IMR-90 (cell line): ENCODE measurements at regions not wholly inside any gene's neighbourhood (a gene's known extent, or its start where the extent isn't known, plus 50 kb on each side); places are given as distances from the start of the nearest gene placed in this dataset.
A peak's percentile ranks its signal among the peaks of the same experiment; 100 is the strongest.

Experiments used
- ATAC-seq: fragments of 200-7000 bp; cut with Tn5 transposase; 2 replicates; pipeline ENCODE4 v1.9.1; 2020; ENCODE audit warnings: low read depth, mild to moderate bottlenecking, moderate library complexity
- BruUV-seq: library from RNA; stranded (reverse); fragments of 400-500 nt; replicated peaks from 2 replicates; lab custom pipeline; 2021; lab: Mats Ljungman, UMichigan
- CTCF ChIA-PET: fragments of 300-600 bp; formaldehyde crosslinking; extraction: SDS; loops from one replicate; lab custom pipeline; 2021; ENCODE audit warnings: antibody characterized with exemption; lab: Yijun Ruan, JAX
- POLR2A ChIA-PET: fragments of 300-600 bp; sonication (Branson Sonifier 250); formaldehyde crosslinking; loops from one replicate; lab custom pipeline; 2022; ENCODE audit warnings: antibody characterized with exemption; ENCODE audit not compliant: unreplicated experiment; lab: Charles Lee
- DNase-seq: peaks from one replicate; pipeline ENCODE4 v3.0.0; 2013
- H2AFZ ChIP-seq: replicated peaks from 2 replicates; pipeline ENCODE3; 2013; ENCODE audit warnings: low read length, mild to moderate bottlenecking; ENCODE audit not compliant: poor library complexity
- H2AK5ac ChIP-seq: 2 replicates; pipeline ENCODE4 v1.6.1; 2013; ENCODE audit warnings: low read depth, low read length, inconsistent platforms
- H2AK9ac ChIP-seq: replicated peaks from 2 replicates; pipeline ENCODE3; 2013; ENCODE audit warnings: mild to moderate bottlenecking, low read depth, low read length, moderate library complexity; ENCODE audit not compliant: poor library complexity
- H2BK120ac ChIP-seq: 2 replicates; pipeline ENCODE4 v1.6.1; 2013; ENCODE audit warnings: low read depth, low read length, inconsistent platforms
- H2BK15ac ChIP-seq: 3 replicates; pipeline ENCODE4 v1.6.1; 2013; ENCODE audit warnings: low read depth, low read length, inconsistent platforms
- H2BK20ac ChIP-seq: 2 replicates; pipeline ENCODE4 v1.6.1; 2013; ENCODE audit warnings: low read depth, mild to moderate bottlenecking, inconsistent platforms, low read length, moderate library complexity
- H2BK5ac ChIP-seq: 2 replicates; pipeline ENCODE4 v1.6.1; 2013; ENCODE audit warnings: mild to moderate bottlenecking, low read depth, low read length, inconsistent platforms; ENCODE audit not compliant: poor library complexity, severe bottlenecking
- H3K14ac ChIP-seq: replicated peaks from 2 replicates; pipeline ENCODE4 v1.6.1; 2013; ENCODE audit warnings: low read depth, low read length, inconsistent platforms
- H3K18ac ChIP-seq: 2 replicates; pipeline ENCODE4 v1.6.1; 2013; ENCODE audit warnings: low read depth, low read length, control low read depth
- H3K23ac ChIP-seq: 2 replicates; pipeline ENCODE4 v1.6.1; 2013; ENCODE audit warnings: low read depth, low read length, inconsistent platforms
- H3K27ac ChIP-seq: 2 replicates; pipeline ENCODE4 v1.5.1; 2013; ENCODE audit warnings: mild to moderate bottlenecking, control low read depth, low read length; ENCODE audit not compliant: insufficient read depth
- H3K27me3 ChIP-seq: 2 replicates; pipeline ENCODE4 v1.6.1; 2013; ENCODE audit warnings: low read length; ENCODE audit not compliant: control insufficient read depth, insufficient read depth
- H3K36me3 ChIP-seq: 2 replicates; pipeline ENCODE4 v1.6.1; 2013; ENCODE audit warnings: low read length, mixed read lengths; ENCODE audit not compliant: control insufficient read depth, insufficient read depth
- H3K4ac ChIP-seq: 2 replicates; pipeline ENCODE4 v1.6.1; 2013; ENCODE audit warnings: low read depth, low read length, inconsistent platforms
- H3K4me1 ChIP-seq: 2 replicates; pipeline ENCODE4 v1.6.1; 2013; ENCODE audit warnings: low read length, mixed read lengths; ENCODE audit not compliant: control insufficient read depth, insufficient read depth
- H3K4me2 ChIP-seq: 2 replicates; pipeline ENCODE4 v1.6.1; 2013; ENCODE audit warnings: low read depth, mild to moderate bottlenecking, control low read depth, low read length, moderate library complexity
- H3K4me3 ChIP-seq: 2 replicates; pipeline ENCODE4 v1.5.1; 2013; ENCODE audit warnings: low read depth, mild to moderate bottlenecking, control low read depth, low read length, moderate library complexity; ENCODE audit not compliant: insufficient read depth
- H3K56ac ChIP-seq: 2 replicates; pipeline ENCODE4 v1.6.1; 2013; ENCODE audit warnings: low read length, inconsistent platforms; ENCODE audit not compliant: insufficient read depth; ENCODE audit errors: extremely low read depth
- H3K79me1 ChIP-seq, 2 experiments: 2 replicates each; pipeline ENCODE4 v1.6.1; 2013; ENCODE audit warnings: low read length in 2 of 2, inconsistent platforms in 1 of 2, low read depth in 1 of 2
- H3K9ac ChIP-seq: 2 replicates; pipeline ENCODE4 v1.6.1; 2013; ENCODE audit warnings: low read depth, low read length, control low read depth
- H3K9me1 ChIP-seq: 2 replicates; pipeline ENCODE4 v1.6.1; 2013; ENCODE audit warnings: low read length, inconsistent platforms; ENCODE audit not compliant: insufficient read depth
- H3K9me3 ChIP-seq: 2 replicates; pipeline ENCODE4 v1.6.1; 2013; ENCODE audit warnings: low read length; ENCODE audit not compliant: control insufficient read depth, insufficient read depth
- H4K20me1 ChIP-seq: 2 replicates; pipeline ENCODE4 v1.6.1; 2013; ENCODE audit warnings: low read length, inconsistent platforms; ENCODE audit not compliant: insufficient read depth
- H4K5ac ChIP-seq: 2 replicates; pipeline ENCODE4 v1.6.1; 2013; ENCODE audit warnings: mild to moderate bottlenecking, low read depth, low read length, control low read depth
- H4K8ac ChIP-seq, 2 experiments: 2 replicates each; pipeline ENCODE4 v1.6.1; 2013; ENCODE audit warnings: low read depth in 2 of 2, low read length in 2 of 2, control low read depth in 1 of 2, inconsistent platforms in 1 of 2
- H4K91ac ChIP-seq: 2 replicates; pipeline ENCODE4 v1.6.1; 2013; ENCODE audit warnings: low read depth, low read length, inconsistent platforms; ENCODE audit not compliant: insufficient read depth
- BHLHE40 ChIP-seq: fragments of 150-350 bp; IDR thresholded peaks from 2 replicates; pipeline ENCODE4 v1.6.1; 2016; ENCODE audit warnings: mild to moderate bottlenecking, low read depth, low read length
- CEBPB ChIP-seq: IDR thresholded peaks from 2 replicates; pipeline ENCODE4 v1.6.1; 2012; ENCODE audit warnings: low read depth, low read length, improper control_type of control experiment
- CHD1 ChIP-seq: IDR thresholded peaks from 2 replicates; pipeline ENCODE4 v1.6.1; 2012; ENCODE audit warnings: low read depth, low read length, improper control_type of control experiment
- FOS ChIP-seq: fragments of 150-350 bp; IDR thresholded peaks from 2 replicates; pipeline ENCODE4 v1.6.1; 2016; ENCODE audit warnings: low read depth, low read length
- MAFK ChIP-seq: IDR thresholded peaks from 2 replicates; pipeline ENCODE4 v1.6.1; 2012; ENCODE audit warnings: low read depth, low read length, improper control_type of control experiment
- MAZ ChIP-seq: IDR thresholded peaks from 2 replicates; pipeline ENCODE4 v1.6.1; 2012; ENCODE audit warnings: low read depth, mild to moderate bottlenecking, low read length, improper control_type of control experiment, moderate library complexity, borderline replicate concordance
- RCOR1 ChIP-seq: IDR thresholded peaks from 2 replicates; pipeline ENCODE4 v1.6.1; 2012; ENCODE audit warnings: mild to moderate bottlenecking, low read length, improper control_type of control experiment; ENCODE audit not compliant: insufficient replicate concordance
- RFX5 ChIP-seq: IDR thresholded peaks from 2 replicates; pipeline ENCODE4 v1.8.0; 2012; ENCODE audit warnings: low read depth, mild to moderate bottlenecking, low read length, moderate library complexity
- SMC3 ChIP-seq: fragments of 150-350 bp; IDR thresholded peaks from 2 replicates; pipeline ENCODE4 v1.6.1; 2016; ENCODE audit warnings: low read depth, mild to moderate bottlenecking, antibody characterized with exemption, low read length, moderate library complexity
- WGBS, 2 experiments: methylation state at CpG; one replicate each; pipeline versions ENCODE4 v1.1.5 to v1.1.7; 2013; ENCODE audit warnings: missing lambda C conversion rate in 2 of 2; ENCODE audit not compliant: insufficient read length in 1 of 2; ENCODE audit errors: extremely low coverage in 2 of 2; 5-methylcytosine and 5-hydroxymethylcytosine counted together
- dilution Hi-C: fragments of 300-500 bp; cut with HindIII; formaldehyde crosslinking; loops from one replicate; pipeline ENCODE4 v1.14.3; 2018; ENCODE audit warnings: low sequenced_read_pairs; ENCODE audit not compliant: unreplicated experiment
- in situ Hi-C: fragments of 300-500 bp; cut with MboI; formaldehyde crosslinking; loops from 3 replicates; pipeline ENCODE4 v1.14.3; 2019; ENCODE audit warnings: low sequenced_read_pairs, inconsistent platforms, mixed read lengths
- intact Hi-C: fragments of 100-400 bp; cut with micrococcal nuclease; formaldehyde crosslinking; loops from 2 replicates; pipeline ENCODE4 v1.10.0; 2022
- TF ChIP-seq, protein P1 (sequence below): fragments of 150-350 bp; IDR thresholded peaks from 2 replicates; pipeline ENCODE4 v1.6.1; 2016; ENCODE audit warnings: low read depth, mild to moderate bottlenecking, low read length, moderate library complexity, borderline replicate concordance
- TF ChIP-seq, protein P2 (sequence below): fragments of 150-350 bp; IDR thresholded peaks from 2 replicates; pipeline ENCODE4 v1.6.1; 2017; ENCODE audit warnings: mild to moderate bottlenecking, antibody characterized with exemption, low read length, low read depth

DNA sequence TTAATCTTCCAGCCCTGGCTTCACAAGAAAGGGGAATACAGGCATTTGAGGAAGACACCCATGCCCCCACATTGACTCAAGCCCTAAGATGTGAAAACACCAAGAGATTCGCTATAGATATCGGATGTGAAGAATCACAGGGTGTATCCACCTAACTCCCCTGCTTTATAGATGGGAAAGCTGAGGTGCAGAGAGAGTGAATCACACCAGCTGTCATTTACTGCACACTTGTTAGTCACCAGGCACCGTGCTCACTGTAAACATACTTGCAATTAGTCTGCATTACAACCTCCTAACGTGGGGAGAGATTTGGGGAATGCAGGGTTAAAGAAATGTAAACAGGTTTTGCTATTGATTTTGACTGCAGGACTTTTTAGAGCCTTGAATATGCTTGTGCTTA is 325.5 kb downstream of the C16orf95 start:
- WGBS, 2 experiments: no CpG with 5 or more reads among the region's 4 CpGs
- dilution Hi-C loops: no loop called here

More for the DNA sequence above, 325.5 kb downstream of the C16orf95 start:
- Histone ChIP-seq H3K4me2 (peak overlapping the region; percentile 44; the same call in 1 of the 2 replicates), H2AFZ (no peak overlapping the region), H3K9me1 (peaks cover 26% of the 10 kb centered on the region), H3K56ac (no peak overlapping the region), H3K14ac (no peak overlapping the region), H3K4me3 (no peak overlapping the region), H2AK5ac (0 out of 2 replicates have a peak overlapping the region, but pooled peaks have one; percentile 3), H3K18ac (no peak overlapping the region), H2BK120ac (no peak overlapping the region), H3K4me1 (peaks cover 9% of the 10 kb centered on the region), H2BK20ac (peak overlapping the region; percentile 60), H3K9ac (no peak overlapping the region), H2BK15ac (0 out of 3 replicates have a peak overlapping the region, but pooled peaks have one; percentile 3), H2AK9ac (no peak overlapping the region), H4K91ac (no peak overlapping the region), H4K8ac (no peak overlapping the region), H3K4ac (peak overlapping the region; percentile 58; the same call in 1 of the 2 replicates), H4K5ac (no peak overlapping the region), H4K20me1 (no peaks in the 10 kb centered on the region), H3K36me3 (no peaks in the 10 kb centered on the region), H3K23ac (no peak overlapping the region), H3K27ac (no peak overlapping the region; the same call in 1 of the 2 replicates), H2BK5ac (no peak overlapping the region), H3K27me3 (no peaks in the 10 kb centered on the region), H3K9me3 (no peaks in the 10 kb centered on the region), H3K79me1 (0 out of 4 replicates have a peak, but pooled peaks cover 0 to 3% of the 10 kb centered on the region in 2 experiments)
- intact Hi-C loops (no loop called here), in situ Hi-C loops (no loop called here)
- DNase-seq (peak; percentile 88), ATAC-seq (peak; percentile 46)
- POLR2A ChIA-PET: no interaction called here
- TF ChIP-seq MAZ: peak; percentile 16; the same call in 1 of the 2 replicates
- no peak for TF ChIP-seq RFX5
- TF ChIP-seq RCOR1: peak; percentile 51
- no peak for TF ChIP-seq CHD1
- no peak for TF ChIP-seq MAFK
- peak; percentile 21; the same call in 1 of the 2 replicates for TF ChIP-seq SMC3
- TF ChIP-seq, protein P1, sequence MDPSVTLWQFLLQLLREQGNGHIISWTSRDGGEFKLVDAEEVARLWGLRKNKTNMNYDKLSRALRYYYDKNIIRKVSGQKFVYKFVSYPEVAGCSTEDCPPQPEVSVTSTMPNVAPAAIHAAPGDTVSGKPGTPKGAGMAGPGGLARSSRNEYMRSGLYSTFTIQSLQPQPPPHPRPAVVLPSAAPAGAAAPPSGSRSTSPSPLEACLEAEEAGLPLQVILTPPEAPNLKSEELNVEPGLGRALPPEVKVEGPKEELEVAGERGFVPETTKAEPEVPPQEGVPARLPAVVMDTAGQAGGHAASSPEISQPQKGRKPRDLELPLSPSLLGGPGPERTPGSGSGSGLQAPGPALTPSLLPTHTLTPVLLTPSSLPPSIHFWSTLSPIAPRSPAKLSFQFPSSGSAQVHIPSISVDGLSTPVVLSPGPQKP: no peak
- peak; percentile 97 for TF ChIP-seq BHLHE40
- TF ChIP-seq, protein P2, sequence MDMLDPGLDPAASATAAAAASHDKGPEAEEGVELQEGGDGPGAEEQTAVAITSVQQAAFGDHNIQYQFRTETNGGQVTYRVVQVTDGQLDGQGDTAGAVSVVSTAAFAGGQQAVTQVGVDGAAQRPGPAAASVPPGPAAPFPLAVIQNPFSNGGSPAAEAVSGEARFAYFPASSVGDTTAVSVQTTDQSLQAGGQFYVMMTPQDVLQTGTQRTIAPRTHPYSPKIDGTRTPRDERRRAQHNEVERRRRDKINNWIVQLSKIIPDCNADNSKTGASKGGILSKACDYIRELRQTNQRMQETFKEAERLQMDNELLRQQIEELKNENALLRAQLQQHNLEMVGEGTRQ: no peak
- no peak for TF ChIP-seq CEBPB
- peak; percentile 79 for TF ChIP-seq FOS
- no TSS peak for BruUV-seq
- CTCF ChIA-PET: no interaction called here
